CD4-positive, alpha-beta T cell treated with Interleukin-17A for 1 hour (primary cell): ENCODE measurements at regions not wholly inside any gene's neighbourhood (a gene's known extent, or its start where the extent isn't known, plus 50 kb on each side); places are given as distances from the start of the nearest gene placed in this dataset.
"Not testable (repeated sequence)": the region's sequence is repeated elsewhere in the genome, so short reads cannot be mapped to it uniquely, and the experiment has no call there.

ENCODE experiments used
- DNase-seq: peaks from one replicate; pipeline ENCODE4 v3.0.0-alpha.2; 2020

DNA sequence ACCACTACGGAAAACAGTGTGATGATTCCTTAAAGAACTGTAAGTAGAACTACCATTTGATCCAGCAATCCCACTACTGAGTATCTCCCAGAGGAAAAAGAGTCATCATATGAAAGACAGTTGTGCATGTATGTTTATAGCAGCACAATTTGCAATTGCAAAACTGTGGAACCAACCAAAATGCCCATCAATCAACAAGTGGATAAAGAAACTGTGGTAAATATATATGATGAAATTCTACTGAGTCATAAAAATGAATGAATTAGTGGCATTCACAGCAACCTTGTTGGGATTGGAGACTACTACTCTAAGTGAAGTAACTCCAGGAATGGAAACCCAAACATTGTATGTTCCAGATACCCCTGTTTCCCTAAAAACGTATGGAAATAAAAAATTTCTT, 337.0 kb upstream of the PTBP2 start:
- DNase-seq = no peak

DNA sequence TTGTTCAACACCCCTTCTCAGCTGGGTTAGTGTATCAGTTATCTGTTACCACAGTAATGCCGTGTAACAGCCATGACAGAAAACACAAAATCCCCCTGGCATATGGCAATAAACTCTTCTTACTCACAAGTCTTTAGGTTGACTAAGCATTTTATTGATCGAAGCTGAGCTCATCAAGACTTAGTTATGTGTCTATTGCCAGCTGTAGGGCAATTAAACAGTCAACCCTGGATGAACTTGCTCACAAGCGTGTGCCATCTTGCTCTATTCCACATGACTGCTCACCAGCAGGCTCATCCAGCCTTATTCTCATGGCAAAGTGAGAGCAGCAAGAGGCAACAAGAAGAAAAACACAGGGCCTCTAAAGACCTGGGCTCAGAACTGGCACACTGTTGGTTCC, 333.8 kb upstream of the PTBP2 start:
- no peak for DNase-seq

DNA sequence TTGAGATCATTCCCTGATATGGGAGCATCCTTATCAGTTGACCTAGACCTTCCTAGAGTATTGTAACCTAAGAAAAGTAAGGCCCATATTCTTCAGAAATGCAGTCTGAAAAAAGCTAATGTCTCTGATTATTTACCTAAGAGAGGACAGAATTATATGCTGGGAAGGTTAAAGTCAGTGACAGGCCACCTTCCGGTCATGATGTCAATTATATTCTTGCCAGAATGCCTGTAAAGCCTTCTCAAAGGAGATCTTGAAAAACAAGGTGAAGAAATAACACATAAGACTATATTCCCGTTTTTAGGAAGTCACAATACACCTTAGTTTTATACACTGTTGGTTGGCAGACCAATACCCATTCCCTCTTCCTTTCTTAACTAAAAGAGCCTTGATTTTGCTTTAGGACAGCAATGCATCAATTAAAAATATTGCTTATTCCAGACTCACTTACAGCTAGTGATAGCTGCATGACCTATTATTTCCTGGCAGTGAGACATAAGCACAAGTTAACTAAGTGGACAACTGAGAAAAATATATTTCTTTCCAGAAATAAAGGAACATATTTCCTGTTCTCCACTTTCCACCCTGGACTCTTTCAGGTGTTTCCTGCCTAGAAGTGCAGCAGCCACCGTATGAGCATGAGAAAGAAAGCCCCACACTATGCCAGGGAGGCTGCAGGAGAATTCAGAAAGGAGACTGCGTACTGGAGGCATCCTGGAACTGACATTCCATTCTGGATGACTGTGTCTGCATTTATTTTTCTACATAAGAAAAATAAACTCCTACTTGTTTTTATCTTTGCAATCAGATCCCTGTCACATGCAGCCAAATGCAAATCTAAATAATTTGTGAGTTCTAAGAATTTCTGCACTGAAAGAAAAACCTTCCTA, 332.9 kb upstream of the PTBP2 start:
- no peak for DNase-seq

DNA sequence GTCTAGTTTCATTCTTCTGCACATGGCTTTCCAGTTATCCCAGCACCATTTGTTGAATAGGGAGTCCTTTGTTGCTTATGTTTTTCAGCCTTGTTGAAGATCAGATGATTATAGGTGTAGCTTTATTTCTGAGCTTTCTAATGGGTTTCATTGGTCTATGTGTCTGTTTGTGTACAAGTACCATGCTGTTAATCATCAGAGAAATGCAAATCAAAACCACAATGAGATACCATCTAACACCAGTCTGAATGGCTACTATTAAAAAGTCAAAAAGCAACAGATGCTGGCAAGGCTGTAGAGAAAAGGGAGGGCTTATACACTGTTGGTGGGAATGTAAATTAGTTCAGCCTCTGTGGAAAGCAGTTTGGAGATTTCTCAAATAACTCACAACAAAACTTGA, 321.5 kb upstream of the PTBP2 start:
- no peak for DNase-seq

DNA sequence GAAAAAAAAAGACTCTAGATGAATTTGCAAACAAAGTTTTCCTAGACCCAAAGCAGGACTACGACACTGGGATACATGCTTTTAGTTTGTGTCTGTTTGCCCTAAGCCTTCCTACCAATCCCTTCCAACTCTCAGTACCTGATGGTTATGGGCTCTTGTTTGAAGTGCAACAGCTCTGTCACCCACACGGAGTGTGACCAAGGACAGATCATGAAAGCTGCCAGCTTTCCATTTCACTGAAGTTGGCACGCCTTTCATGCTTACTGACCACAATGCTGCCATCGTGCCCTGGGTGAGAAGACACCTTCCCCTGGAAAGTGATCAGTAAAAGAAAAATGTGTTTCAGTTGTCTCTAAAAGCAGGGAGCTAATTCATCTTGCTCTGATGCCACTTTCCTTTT, 312.5 kb upstream of the PTBP2 start:
- no peak for DNase-seq

DNA sequence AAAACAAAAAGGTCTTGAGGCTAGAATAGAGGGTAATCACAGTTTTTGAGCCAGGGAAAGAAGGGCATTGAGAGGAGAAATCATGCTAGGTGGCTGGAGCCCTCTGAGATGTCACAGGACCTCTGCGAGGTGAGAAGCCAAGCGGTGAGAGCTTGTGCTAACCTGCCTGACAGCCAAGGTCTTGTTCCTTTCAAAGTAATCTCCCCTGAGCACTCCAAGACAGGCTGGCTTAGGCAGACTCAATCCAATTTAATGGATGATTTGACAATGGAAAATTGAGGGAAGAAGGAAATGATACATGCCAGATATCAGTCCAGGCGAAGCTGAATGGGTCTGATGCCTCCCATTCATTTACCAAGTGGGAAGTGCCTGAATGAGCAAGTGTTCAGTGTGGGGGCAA, 311.9 kb upstream of the PTBP2 start:
- DNase-seq = no peak

DNA sequence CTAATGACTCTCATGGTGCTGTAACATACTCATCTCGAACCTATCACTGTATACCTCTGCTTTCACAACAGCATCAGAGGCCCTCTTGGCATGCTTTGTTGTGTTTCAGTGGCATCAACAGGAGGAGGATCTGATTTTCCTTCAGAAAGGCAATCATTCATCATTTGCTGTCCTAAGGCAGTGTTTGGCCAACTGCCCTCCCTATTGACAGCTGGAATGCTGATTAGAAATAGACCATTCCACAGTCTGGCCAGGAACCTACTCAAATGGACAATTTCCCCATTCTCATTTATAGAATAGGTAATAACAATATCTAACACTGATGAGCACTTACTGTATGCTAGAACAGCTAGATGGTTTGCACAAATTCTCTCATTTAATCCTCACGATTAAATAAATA, 310.6 kb upstream of the PTBP2 start:
- no peak for DNase-seq

DNA sequence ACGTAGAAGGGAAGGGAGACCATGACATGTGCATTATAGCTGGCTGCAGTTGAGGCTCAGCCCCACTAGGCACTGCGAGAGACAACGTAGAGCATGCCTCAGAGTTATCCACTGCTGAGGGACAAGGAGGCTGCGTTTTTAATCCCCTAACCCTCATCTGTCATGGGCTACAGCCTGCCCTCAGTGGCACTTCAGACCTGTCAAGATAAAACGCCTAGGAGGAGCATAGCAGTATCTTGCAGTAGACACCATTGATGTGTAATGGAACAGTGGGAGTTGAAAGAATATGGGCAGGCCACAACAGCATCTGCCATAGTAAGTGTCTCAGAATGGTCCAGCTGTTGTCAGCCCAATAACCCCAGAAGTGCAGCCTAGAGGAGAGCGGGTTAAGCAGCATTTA, 307.0 kb upstream of the PTBP2 start:
- DNase-seq = no peak

DNA sequence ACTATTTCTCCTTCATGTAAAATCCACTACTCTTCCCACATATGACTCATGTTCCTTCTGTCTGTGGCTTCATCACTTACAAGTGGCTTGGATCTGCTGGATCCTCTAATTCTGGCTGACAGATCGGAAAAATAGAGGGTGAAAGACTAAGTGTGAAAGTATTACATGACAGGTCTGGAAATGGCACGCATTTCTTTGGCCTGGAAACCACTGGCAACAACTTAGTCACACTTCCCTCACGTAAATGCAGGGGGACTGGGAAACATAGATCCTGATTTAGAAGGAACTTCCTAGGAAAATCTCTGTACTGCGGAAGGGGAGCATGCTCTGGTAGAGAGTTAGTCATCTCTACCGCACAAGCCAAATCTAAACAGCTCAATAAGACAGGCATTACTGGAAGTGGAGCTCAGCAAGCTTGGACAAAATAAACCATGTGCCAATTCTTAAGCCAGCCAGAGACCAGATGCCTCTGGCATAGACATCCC, 305.4 kb upstream of the PTBP2 start:
- no peak for DNase-seq

DNA sequence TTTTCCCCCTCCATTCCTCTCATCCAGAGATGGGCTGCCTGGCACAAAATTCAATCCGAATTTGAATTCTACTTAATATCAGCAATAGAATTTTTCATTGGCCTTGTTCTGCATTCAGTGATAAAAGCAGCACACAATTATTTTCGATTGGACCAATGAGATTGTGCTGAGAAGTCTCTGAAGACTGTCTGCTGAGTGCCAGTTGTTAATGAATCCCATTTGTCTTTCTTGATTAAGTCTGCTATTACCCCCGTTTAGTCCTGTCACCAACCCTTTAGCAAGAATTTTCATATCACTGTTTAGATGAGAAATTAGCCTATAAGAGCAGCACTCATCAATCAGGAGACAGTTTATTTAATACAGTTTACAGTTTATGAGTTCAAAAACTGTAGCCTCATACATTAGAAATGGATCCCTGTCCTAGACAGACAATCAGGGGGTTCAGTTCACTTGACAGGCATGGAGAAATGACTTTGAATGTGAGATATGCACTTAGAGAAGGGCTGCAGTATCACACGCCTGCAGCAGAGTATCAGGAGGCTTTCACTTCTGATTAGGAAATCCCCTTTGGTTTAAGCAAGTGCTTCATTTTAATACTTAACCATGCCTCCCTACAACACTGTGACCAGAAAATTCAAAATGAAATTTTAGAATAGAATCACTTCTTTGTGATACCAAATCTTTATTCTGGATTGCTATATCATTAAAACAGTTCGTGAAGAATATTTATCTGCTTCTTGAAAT, 304.7 kb upstream of the PTBP2 start:
- DNase-seq = no peak

DNA sequence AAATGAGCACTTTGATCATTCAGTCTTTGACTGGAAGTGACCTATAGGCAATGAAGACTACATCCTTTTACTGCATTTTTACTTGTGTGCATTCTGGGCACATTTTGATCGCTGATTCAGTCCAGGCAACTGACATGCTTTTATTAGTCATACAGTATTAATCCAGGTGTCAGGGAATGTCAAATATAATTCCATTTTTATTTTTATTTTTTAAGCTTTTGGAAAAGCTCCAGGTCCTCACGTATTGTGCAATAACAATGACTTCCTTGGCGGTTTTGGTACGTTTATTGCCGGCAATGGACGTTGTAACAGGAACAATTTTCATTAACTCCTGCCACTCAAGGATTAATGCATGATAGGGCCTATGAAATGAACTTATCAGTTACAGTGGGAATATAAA, 302.6 kb upstream of the PTBP2 start:
- DNase-seq = no peak

DNA sequence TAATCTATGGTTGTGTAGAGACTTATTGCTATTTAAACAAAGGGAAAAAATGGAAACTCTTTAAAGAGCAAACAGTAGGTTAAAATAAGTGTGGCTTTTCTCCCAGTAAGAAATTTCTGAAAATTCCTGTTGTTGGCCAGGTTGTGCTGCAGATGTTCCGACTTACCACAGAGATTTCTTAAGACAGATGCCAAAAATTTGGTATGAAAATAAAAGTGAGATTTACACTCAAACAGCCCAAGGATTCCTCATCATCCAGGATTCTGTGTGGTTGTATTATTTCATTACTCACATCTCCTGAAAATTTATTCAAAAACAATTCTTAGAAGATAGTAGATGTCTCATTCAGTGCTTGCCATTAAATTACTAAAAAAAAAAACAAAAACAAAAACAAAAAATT, 296.7 kb upstream of the PTBP2 start:
- no peak for DNase-seq

DNA sequence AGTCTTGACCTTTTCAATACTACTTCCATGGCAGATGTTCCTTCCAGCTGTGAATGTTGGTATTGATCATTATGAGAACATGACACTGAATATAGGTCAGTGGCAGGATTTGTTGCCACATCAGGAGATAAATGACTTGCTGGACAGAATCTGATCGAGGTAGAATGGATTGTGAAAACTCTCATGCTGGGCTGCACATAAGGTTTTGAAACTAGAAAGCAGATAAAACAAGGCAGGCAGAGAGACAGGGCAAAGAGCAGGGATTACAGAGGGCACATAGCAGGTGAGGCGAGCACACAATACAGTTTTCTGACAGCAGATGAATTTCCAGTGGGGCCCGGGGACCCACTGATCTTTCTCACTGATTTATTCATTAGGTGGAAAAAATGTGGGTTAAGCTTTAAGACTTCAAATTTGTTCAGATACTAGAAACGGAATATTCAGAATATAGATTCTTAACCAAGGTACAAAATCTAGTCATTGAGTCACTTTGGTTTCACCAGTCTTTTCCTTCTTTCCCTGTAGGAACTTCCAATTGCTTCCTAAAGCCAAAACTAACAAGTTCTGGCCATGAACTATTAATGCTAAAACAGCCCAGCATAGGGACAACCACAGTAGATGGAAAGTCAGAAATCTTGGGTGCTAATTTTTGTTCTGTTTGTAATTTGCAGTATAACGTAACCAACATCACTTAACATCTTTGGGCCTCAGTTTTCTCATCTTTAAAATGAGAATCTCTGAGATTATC, 296.0 kb upstream of the PTBP2 start:
- DNase-seq = no peak

DNA sequence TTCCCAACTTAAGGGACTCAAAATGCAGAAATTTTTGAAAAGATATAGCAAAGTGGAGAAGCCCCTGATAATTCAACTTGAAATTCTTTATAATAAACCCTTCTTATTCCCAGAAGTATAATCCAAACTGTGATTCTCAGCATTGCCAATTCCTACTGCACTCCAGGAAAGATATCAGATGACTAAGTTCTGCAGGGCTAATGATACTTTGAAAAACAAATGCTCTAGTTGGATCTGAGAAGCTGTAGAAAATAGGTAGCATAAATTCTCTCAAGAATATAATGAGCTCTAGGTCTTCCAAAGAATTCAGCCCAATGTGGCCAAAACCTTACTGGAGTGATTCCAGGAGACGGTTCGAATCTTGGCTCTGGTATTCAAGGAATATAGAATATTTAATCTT, 294.0 kb upstream of the PTBP2 start:
- DNase-seq = no peak

DNA sequence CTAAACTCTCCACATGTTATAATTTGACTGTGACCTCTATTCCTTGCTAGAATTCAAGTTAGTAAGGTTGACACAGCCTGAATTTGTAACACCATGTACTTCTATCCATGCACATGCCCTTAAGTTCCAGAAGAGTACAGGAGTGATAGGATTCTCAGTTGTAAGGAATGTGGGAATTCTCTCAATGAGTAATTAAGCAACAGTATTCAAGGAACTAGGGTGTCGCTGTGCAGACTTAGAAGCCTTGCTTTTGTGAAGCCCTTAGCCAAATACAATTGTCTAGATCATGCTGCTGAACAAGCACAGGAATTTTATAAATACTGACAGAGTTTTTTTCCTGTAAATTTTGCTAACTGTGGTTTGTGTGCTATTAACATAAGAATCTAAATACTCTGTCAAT, 276.3 kb upstream of the PTBP2 start:
- no peak for DNase-seq

DNA sequence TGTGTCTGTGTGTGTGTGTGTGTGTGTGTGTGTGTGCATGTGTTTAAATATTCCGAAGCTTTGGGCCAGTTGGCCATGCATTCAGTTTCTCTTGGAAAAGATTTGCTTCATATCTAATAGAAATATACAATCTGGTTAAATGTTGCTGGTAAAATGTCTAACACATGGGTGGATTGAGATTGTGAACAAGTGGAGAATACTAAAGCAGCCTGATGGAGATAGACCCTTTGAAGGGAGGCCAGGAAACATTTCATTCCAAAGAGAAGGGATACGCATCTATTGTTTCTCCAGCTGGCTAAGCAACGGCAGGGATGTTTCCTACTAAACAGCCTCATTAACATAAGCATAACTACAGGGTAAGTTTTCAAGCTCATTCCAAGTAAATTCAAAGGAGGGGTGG, 257.5 kb upstream of the PTBP2 start:
- no peak for DNase-seq

DNA sequence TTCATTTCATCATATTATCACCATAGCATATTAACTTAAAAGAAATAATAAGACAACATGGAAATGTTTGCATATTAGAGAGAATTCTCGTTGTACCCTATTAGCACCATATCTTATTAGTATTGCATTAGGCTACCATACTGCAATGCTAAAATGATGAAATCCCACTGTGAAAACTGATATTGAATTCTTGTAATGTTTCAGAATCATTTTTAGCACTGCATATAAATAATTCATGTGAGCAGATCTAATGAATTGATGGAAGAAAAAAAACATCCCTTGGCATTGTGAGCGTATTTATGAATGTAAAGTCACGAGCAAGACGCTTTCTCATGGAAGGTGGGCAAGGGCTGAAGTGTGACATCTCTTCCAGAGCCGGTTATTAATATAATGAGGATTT, 257.1 kb upstream of the PTBP2 start:
- no peak for DNase-seq

DNA sequence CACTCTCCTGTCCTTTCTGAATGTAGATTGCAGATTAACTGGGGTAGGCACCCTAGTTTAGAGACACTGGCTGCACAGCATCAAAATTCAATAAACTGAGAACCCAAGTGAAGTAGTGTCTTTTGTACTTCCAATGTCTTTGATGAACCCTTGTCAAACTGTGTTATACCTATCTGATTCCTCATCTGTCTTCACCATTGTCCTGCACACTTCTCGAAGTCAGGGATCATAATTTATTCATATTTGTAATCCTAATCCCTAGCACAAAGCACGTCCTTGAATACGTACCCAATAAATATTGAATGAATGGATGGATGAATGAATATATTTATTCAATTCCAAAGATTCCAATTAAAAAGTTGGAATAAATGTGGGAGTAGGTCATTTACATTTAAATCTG, 256.6 kb upstream of the PTBP2 start:
- DNase-seq = no peak

DNA sequence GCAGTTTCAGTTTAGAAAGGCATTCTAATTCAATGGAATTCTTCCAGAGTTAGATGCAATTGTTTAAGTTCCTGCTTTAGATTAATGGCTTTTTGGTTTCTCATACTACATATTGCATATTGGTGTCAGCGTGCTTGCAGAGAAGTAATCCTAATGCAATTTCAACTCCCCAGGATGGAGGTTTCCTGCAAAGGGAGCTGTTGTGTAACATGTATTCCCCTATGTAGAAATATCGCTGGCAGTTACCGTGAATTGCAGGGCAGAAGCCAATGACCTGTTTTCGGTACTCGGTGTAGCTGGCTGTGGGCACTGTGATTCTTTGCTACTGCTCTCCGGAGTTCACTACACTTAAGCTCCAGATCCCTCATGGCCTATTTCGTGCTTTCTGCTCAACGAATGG, 256.1 kb upstream of the PTBP2 start:
- no peak for DNase-seq

DNA sequence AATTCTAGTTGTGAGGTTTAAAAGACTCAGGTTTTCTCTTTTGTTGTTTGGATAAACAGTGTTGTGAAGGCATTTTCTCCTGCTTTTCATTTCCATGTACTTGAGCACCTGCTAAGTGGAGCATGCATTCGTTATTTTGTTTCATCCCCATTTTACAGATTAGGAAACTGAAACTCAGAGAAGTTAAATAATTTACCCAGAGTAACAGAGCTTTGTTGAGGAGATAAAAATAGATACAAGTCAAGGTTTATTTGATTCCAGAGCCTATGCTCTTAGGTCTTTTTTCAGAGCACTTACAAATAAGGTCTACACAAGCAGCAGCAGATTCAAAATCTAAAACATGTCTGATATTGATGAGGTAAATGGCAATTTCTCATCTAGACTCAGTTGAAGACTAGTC, 254.7 kb upstream of the PTBP2 start:
- no peak for DNase-seq

DNA sequence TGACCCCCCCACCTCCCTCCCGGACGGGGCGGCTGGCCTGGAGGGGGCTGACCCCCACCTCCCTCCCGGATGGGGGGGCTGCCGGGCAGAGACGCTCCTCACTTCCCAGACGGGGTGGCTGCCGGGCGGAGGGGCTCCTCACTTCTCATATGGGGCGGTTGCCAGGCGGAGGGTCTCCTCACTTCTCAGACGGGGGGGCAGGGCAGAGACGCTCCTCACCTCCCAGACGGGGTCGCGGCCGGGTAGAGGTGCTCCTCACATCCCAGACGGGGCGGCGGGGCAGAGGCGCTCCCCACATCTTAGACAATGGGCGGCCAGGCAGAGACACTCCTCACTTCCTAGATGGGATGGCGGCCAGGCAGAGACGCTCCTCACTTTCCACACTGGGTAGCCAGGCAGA, 251.9 kb upstream of the PTBP2 start:
- DNase-seq = not testable (repeated sequence)

DNA sequence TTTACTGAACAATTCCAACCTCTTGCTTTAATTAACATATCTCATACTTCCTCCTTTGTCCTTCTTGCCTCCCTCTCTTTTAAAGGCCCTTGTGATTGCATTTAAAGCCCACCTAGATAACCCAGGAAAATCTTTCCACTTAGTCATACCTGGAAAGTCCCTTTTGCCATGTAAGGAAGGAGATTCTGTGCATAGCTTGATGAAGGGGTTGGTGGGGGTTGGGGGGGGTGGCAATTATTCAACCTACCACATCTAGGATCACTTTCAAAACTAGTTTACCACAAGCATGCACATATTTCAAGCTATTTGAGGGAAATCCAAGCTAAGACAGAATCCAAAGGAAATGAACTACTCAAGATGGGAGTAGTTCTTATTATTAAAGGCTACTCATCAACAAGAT, 249.1 kb upstream of the PTBP2 start:
- no peak for DNase-seq

DNA sequence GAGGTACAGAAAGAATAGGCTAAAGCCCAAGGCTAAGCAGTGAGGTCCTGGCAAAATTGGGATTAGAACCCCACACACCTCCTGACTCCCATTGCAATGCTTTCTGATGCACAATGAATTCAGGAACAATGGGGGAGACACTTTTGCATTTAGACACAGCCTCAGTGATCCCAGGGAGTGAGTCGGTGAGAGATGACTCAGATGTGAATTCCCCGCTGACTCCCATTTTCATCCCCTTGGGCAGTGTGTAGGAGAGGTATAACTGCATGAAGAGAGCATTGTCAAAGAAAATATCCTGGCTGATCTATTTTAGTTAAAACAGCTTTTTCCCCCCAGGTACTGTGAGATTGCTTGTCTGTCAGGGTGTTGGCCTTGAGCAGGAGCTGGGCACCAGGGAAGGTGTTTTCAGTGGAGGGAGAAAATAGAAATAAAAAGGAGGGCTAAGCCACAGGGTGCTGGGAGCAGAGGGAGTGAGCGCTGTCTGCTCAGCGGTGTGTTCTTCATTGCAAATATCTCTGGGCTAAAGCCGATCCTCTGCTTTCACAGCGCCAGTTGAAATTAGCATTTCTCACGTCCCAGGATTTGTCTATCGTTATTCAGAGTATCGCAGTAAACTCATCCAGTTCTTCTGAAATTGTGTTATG, 247.7 kb upstream of the PTBP2 start:
- no peak for DNase-seq
